ENCODE measurements at regions not wholly inside any gene's neighbourhood (a gene's known extent, or its start where the extent isn't known, plus 50 kb on each side); places are given as distances from the start of the nearest gene placed in this dataset.

DNA sequence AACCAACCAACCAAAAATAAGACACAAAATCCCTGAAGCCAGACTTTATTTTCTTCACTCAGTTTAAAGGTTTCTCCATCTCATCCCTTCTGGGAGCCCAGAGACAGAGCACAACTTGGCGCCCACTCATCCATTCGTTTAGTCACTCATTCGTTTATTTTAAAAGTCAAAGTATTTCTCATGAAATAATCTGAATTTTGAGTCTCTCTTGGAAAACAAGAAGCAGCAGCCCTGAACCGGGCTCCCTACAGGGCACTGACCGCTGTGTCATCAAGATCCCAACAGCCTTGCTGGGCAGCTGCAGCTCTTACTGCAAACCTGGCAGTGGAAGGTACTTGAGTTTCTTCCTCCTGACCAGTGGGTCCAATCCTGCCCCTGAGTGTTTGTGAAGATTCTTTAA is 171.6 kb downstream of the THBS2 start:
- DNase-seq (ENCODE audit: low spot score) = no peak

DNA sequence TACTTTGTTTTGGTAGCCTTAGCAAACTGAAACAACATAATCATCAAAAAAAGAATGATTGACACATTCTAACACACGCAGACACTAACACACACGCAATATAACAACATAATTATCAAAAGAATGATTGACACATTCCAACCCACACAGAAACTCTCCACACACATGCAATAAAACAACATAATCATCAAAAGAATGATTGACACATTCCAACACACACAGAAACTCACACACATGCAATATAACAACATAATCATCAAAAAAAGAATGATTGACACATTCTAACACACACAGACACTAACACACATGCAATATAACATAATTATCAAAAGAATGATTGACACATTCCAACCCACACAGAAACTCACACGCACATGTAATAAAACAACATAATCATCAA is 172.4 kb downstream of the THBS2 start:
- no peak for DNase-seq (ENCODE audit: low spot score)

DNA sequence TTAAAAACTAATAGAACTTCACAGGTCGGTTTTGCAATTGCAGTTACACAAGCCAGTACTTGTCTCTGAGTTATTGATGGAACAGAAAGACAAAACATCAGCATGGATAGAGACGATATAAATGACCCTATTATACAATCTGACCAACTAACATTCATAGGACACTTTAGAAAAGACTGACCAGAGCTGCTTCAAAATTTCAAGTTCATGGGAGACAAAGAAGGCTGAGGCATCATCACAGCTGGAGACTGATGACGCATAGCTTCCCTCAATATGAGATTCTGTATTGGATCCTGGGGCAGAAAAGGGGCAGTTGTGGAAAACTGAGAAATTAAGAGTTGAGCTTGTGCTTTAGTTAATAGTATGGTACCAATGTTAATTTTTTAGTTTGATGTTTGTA is 174.0 kb downstream of the THBS2 start:
- DNase-seq (ENCODE audit: low spot score) = no peak

DNA sequence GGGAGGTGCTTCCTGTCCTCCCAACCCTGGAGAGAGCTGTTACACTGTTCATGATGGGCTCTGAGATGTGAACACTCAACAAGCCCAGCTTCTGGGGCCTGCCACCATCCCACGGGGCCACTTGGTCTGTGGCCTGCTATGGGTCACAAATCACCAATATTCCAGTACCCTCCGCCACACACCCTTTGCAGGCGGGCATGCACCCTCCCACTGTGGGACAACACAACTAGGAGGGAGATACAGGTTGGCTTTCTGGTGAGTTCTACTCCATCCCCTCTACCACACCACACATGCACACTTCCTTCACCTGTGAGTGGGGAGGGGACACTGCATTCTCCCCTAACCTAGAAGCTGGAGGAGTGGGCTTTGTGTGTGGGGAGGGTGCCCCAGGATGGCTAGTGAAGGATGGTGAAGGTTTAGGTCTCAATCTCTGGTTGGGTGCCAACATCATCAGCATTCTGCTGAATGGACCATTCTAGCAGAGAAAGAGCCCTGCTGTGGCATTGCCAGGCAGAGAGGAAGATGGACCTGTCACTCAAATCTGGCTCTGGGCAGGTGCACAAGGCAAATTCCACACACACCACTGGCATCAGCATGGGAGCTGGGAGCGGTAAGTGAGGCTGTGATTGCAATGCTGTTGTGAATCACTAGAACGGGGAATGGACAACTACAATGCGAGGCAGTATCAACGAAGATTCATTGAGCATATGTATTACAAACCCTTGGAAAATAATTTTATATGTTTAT is 175.1 kb downstream of the THBS2 start:
- no peak for DNase-seq (ENCODE audit: low spot score)

DNA sequence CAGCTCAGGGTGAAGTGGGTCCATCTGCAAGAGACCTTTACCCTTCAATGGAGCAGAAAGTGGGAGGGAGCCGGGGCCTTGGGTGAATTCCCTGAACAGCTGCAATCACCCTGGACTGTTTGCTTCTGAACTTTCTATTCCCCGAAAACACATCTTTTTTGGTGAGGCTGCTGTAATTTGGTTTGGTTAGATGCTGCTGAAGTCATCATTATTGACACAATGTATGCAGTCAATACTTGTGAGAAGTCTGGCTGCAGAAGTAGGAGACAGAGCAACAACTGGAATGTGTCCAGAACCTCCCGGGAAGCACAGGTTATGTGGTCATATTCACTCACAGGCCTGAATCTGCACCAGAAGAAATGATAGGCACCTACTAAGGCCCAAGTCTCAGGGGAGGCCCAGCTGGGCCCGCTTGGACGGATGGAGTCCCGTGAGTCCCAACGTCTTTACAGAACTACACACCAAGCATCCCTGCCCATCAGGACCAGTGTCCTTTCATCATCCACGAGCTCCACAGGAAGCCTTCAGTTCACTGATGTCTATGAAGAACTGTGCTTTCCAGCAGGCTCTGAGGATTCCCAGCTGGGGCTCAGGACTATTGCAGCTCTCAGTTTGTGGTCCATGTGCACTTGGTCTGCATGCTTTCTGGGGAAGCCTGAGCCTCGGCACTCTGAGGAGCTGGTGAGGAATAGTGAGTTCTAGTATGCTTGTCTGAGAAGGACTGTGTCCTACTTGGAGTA is 177.6 kb downstream of the THBS2 start:
- no peak for DNase-seq (ENCODE audit: low spot score)

DNA sequence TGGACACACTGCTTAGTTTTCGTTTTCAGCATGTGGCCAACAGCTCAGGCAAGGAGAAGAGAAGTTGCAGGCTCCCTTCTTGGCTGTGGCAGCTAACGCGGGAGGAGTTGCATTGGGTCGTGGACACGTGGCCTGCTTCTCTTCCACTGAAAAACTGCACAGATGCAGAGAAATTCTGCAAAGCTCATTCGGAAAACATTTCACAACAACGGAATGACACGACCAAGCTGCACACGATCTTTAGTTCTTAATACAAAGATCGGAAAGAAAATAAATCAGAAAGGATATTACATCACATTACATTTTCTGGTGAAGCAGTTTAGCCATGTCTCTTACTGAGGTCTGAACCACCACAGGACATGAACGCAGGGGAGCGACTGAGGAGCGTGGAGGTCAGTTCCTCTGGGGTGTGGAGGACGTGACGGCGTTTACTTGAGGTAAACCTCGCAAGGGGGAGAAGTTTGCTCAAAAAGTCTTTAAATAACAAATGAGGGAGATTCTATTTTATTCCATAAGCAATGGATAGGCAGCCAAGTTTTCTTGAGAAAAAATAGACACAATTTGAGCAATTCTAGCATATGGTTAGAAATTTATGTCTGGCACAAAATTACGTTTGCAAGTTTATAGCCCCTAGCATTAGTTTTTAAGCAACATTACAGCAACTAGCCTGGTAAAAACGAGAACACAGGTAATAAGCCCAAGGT is 178.3 kb downstream of the THBS2 start:
- DNase-seq (ENCODE audit: low spot score) = no peak

DNA sequence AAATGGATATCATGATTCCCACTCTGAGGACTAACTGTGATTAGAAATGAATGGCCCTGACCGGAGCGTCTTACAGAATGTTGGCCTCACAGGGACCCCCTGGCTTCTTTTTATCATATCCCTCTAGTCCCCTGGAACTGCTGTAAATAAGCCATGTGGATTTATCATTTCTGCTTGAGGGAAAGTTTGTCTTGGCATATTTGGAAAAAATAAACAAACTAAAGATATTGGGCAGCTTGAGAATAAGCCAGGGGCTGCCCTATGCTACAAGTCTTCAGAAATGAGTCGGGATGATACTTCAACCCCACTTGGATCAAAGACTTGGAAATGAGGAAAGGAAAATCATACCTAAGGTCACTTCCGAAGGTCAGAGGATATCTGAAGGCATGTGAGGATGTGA is 179.1 kb downstream of the THBS2 start:
- DNase-seq (ENCODE audit: low spot score) = no peak

DNA sequence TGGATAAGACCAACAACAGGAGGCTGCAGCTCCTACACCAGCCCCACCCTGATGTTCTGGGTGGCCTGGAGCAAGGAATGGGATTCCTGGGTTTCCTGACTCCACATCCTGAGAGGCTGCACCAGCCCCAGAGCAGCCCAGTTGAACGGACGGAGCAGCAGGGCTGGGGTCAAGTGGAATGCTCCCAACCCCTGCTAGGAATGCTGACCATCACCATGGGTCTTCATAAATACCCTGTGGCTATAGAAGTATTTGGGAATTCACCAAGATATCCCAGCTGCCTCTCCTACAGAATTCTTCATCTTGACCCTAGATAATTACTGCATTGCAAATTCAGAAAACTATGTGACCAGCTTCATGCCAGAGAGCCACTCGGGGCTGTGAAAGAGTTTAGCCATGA is 180.3 kb downstream of the THBS2 start:
- no peak for DNase-seq (ENCODE audit: low spot score)

DNA sequence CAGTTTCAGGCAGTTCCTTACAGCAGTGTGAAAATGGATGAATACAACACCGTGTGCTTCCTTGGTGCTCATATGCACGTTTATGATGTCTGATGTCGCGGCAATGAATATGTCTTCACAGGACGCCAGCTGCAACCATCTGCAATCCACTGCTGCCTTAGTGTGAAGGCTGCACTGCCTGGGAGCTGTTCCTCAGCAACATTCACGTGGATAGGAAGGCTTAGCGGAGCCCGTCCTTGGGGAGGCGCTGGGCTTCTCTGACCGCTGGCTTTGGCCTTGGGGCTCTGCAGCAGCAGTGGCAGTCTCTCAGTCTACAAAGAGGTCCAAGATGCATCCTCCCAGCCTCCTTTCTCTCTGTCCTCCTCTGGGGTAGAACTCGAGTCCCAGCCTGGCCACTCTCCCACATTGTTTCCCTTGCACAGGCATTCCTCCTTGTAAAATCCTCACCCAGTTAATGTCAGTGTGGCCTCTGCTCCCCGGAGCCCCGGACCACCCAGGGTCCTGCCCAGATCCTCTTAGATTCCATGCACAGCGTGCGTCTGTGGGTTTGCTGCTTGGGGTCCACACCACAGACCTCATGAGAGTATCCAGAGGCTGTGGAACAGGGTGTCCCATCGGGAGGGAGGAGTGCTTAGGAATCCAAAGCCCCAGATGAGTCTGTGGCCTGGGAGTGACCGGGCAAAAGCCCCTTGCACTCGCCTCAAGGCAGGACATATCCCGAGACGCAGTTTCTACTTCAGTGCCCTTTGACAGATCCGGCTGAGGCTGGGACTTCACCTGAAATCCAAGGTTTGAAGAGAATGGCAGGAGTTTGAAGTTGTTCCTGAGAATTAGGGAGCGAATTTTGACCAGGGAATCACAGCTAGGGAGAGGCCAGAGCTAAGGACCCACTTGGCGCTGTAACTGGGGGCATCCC is 181.3 kb downstream of the THBS2 start:
- no peak for DNase-seq (ENCODE audit: low spot score)

DNA sequence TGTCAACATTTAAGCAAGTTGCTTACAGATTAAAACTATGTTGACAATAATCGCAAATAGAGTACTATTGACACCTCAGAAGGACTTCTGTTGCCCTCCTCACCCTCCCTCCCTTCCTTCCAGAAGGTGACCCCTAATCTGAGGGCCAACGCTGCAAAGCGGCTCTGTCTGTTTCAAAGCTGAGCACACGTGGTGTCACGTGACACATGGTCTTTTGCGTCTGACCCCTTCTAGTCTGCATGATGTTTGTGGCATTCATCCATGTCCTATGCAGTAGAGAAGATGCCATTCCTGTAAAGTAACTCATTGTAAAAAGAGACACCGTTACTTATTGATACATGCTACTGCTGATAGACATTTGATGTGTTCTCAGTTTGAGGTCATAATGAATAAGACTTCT is 182.3 kb downstream of the THBS2 start:
- no peak for DNase-seq (ENCODE audit: low spot score)

DNA sequence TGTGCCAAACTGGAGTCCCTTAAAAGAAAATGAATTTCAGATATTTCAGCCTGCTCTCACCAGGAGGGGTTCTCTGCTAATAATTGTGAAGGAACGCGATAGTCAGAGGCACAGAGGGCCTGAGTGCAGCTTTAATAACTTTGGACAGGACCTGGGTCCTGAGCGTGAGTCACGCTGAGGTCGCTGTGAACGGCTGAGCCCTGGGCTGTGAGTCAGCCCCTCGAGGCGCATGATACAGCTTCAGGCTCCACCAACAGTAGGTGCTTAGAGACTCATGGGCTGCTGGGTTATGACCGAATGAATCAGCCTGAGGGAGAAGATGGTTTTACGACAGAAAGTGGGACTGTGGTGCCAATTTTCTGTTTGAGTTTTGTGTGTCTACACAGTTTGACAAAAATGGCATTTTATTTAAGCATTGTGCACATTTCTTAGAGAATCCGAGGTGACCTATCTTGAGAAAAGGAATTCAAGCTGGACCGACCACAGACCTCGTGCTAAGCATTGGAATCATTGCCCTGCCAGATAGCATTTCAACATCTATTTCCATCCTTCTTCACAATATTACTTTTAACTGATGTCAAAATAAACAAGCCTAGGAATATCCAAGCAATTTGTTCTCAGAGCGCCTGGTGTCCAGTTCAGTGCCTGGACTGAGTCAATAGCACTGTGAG is 183.0 kb downstream of the THBS2 start:
- no peak for DNase-seq (ENCODE audit: low spot score)

DNA sequence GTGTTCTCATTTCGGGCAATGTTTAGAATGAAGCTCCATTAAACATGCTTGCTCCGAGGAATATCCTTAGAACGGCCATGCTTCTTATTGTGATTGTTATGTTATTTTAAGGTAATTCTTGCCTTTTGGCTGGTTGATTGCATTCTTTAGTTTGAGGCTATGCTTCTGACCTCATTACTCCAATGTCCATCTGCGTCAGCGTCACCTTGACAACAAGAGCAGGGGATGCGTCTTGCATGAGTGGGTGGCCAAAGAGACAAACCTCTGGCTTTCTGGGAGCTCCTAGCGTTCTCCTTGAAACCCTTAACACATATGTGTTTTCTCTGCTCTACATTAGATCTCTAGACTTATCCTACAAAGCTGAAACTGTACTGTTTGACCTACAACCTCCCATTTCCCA is 184.3 kb downstream of the THBS2 start:
- no peak for DNase-seq (ENCODE audit: low spot score)

DNA sequence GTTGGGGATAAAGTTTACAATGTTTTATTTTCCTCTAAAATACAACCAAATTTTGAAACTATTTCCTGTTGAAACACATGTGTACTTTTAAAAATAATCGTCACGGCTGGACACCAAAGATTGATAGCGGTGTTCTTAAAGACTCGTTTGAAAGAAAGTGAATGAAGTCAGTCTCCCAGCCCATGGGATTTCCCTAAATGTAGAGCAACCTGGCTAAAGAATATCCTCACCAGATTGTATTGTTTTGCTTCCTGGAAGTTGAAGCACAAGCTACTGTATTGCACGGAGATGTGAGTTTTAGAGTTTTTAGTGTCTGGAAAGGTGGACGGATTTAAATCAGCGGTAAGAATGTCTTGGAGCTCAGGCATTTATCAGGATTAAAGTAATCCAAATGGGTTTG is 189.5 kb downstream of the THBS2 start:
- DNase-seq (ENCODE audit: low spot score) = no peak

DNA sequence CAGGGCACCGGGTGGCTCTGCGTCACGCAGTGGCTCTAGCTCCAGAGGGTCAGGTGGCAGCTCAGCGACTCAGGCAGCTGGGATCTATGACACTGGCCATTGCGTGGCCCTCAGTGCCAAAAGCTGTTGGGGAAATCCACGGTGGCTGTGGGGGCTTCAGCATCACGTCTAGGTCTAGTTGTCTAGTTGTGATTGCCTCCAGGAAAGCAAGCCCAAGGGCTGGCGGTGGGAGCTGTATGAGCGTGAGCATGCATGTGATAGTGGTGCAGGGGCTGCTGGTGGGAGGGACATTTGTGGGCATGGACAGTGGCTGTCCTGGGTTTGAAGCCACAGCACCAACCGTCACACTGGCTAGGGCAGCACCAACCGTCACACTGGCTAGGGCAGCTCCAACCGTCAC is 191.4 kb downstream of the THBS2 start:
- DNase-seq (ENCODE audit: low spot score) = no peak

DNA sequence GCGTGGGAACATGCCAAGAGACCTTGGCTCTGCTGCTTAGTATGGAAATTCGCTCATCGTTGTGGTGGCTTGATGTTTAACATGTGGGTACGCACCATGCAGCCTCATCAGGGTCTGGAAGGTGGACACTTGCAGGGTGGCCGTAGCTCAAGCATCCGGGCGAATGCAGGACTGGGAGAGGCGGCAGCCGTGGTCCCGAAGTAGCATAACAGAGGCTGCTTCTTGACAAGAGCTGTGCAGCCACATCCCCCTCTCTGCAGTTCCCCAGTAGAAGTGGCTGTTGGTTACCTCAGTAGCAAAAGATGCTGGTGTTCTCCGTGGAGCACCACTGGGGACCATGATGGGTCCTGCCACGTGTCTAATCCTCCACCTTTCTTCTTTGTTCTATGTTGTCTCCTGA is 195.0 kb downstream of the THBS2 start:
- DNase-seq (ENCODE audit: low spot score) = no peak

DNA sequence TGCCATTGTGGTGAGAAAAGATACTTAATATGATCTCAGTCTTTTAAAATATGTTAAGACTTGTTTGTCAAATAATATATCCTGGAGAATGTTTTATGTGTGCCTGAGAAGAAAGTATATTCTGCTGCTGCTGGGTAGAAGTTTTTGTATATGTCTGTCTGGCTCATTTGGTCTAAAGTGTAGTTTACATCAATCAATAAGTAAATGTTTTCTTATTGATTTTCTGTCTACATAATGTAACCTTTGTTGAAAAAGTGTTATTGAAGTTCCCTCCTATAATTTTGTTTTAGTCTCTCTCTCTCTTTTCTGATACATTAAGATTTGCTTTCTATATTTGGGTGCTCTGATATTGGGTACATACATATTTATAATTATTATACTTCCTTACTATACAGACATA is 201.2 kb downstream of the THBS2 start:
- DNase-seq (ENCODE audit: low spot score) = no peak

DNA sequence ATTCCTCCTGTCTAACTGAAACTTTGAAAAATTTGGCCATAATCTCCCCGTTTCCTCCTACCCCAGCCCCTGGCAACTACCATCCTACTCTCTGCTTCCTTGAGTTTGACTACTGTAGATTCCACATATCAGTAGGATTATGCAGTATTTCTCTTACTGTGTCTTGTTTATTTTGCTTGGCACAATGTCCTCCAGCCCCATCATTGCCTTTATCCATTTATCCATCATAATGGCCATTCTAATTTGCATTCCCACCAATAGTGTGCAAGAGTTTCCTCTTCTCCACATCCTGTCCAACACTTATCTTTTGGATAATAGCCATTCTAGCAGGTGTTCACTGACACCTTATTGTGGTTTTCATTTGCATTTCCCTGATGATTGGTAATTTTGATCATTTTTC is 202.3 kb downstream of the THBS2 start:
- no peak for DNase-seq (ENCODE audit: low spot score)

DNA sequence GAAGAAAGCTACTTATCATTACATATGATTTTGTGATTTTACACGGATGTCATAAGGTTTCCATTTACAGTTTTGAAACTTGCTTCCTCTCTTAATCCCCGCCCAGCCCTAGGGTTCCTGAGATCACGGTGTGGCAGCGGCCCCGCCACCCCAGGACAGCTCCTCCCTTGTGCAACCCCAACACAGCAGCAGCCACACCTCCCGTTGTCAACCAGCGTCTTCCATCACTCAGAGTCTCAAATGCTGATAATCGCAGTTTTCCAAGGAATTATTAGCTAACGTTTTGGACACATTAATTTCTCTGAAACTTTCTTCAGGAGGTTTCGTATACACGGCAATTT is 204.8 kb downstream of the THBS2 start:
- no peak for DNase-seq (ENCODE audit: low spot score)

DNA sequence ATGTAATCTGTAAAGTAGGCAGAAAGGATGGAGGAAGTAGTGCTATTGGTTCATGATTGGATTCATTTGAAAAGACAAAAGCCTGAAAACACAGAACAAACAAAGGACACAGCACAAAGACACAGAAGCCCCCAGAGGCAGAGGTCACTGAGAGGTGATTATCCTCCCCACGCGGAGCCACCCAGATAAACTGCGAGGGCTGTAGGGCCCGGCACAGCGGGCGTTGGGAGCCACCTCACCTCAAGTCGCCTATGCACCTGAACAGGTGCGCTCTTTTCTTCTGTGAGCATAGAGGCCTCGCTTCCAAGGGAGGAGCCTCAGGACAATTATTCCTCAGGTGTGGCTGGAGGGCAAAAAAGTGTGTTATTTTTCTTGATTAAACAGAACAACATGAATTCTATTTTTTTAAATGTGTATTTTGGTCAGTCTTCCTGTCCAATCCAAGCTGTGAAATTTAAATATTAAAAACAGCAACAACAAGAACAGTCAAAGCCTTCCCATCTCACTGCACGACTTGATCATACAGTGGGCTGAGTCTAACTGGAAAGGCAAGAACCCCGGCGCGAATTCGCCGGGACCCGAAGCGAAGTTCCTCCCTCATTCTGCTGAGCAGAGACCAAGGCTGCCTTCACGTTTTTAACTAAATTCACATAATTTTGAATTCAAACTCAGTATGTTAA is 205.3 kb downstream of the THBS2 start:
- no peak for DNase-seq (ENCODE audit: low spot score)

DNA sequence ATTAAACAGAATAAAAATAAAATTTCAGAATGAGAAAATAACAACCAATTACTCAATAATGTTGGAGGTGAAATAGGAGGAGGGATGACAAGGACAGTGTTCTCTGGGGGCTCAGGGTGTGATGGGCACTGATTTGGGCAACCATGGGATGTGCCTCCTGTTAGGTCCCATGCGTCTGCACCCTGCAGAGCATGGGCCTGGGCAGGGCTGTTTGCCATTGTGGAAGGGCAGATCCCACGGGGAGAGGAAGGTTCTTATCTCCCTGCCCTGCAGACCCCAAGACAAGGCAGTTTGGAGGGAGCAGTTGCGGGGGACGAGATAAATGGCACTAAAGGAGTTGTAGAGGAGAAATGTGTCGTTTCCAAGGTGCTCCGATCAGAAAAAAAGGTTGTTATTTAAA is 206.3 kb downstream of the THBS2 start:
- DNase-seq (ENCODE audit: low spot score) = no peak

All from hematopoietic multipotent progenitor cell treated with erythropoietin and hydrocortisone succinate and interleukin-3 and kit ligand, for 17 days (in vitro differentiated cells).